OCI-LY7 (cell line): ENCODE measurements at regions not wholly inside any gene's neighbourhood (a gene's known extent, or its start where the extent isn't known, plus 50 kb on each side); places are given as distances from the start of the nearest gene placed in this dataset.

Source experiments
- EZH2phosphoT487 ChIP-seq: fragments of 200-600 bp; sonication (generic); IDR thresholded peaks from 2 replicates; pipeline ENCODE4 v1.6.1; 2018; ENCODE audit warnings: low read depth, borderline replicate concordance, mild to moderate bottlenecking, mixed run types, antibody characterized with exemption, low read length, moderate library complexity, mixed read lengths
- TF ChIP-seq, protein P1 (sequence below): fragments of 200-600 bp; sonication (generic); conservative IDR thresholded peaks from 2 replicates; pipeline ENCODE4 v1.5.1; 2014; ENCODE audit warnings: mild to moderate bottlenecking, antibody characterized with exemption, low read length, moderate library complexity, mixed read lengths

DNA sequence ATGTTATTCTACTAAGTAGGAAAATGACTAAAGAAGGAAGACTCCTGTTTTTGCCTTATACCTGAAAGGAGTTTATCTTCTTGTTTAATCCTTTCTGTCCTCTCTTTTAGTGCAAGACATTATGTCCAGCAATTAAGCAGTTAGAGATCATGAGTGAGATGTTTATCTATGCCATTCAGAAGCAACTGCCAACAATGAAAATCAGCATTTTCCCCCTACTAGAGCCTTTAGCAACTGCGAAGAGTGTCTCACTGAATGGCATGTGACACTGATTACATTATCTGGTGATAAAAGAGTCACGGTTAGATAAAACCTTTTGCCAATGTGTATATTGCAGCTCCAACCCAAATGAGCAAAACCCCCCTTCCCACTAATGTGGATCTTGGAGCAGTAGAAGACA, 357.7 kb upstream of the SYT4 start:
- TF ChIP-seq, protein P1, sequence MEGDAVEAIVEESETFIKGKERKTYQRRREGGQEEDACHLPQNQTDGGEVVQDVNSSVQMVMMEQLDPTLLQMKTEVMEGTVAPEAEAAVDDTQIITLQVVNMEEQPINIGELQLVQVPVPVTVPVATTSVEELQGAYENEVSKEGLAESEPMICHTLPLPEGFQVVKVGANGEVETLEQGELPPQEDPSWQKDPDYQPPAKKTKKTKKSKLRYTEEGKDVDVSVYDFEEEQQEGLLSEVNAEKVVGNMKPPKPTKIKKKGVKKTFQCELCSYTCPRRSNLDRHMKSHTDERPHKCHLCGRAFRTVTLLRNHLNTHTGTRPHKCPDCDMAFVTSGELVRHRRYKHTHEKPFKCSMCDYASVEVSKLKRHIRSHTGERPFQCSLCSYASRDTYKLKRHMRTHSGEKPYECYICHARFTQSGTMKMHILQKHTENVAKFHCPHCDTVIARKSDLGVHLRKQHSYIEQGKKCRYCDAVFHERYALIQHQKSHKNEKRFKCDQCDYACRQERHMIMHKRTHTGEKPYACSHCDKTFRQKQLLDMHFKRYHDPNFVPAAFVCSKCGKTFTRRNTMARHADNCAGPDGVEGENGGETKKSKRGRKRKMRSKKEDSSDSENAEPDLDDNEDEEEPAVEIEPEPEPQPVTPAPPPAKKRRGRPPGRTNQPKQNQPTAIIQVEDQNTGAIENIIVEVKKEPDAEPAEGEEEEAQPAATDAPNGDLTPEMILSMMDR = no peak
- no peak for TF ChIP-seq EZH2phosphoT487
